CD4-positive, alpha-beta T cell (primary cell): ENCODE measurements at regions not wholly inside any gene's neighbourhood (a gene's known extent, or its start where the extent isn't known, plus 50 kb on each side); places are given as distances from the start of the nearest gene placed in this dataset.

Source experiments
- ATAC-seq: fragments of 200-7000 bp; cut with Tn5 transposase; one replicate; pipeline ENCODE4 v1.10.0; 2022; ENCODE audit warnings: mild to moderate bottlenecking; ENCODE audit not compliant: poor library complexity
- CTCF ChIA-PET: fragments of 350-600 bp; sonication (Branson Sonifier 250); formaldehyde crosslinking; loops from one replicate; lab custom pipeline; 2021; ENCODE audit warnings: antibody characterized with exemption, inconsistent platforms; lab: Charles Lee
- POLR2A ChIA-PET: fragments of 350-600 bp; sonication (Branson Sonifier 250); formaldehyde crosslinking; loops from one replicate; lab custom pipeline; 2021; ENCODE audit warnings: antibody characterized with exemption, inconsistent platforms; lab: Charles Lee
- DNase-seq, 14 experiments: peaks; one replicate each; pipeline ENCODE4 v3.0.0-alpha.2; 2013 to 2020; ENCODE audit warnings: mixed read lengths in 2 of 14
- H3K27ac ChIP-seq, 2 donors: one replicate each; pipeline versions ENCODE4 v1.5.1 to v1.7.0; 2013; ENCODE audit warnings: low read length in 2 of 2, low read depth in 1 of 2, mild to moderate bottlenecking in 1 of 2
- H3K27me3 ChIP-seq, 2 experiments: 1 replicate in 1 of 2; 2 replicates in 1 of 2; pipeline versions ENCODE4 v1.6.1 to v1.7.0; 2013; ENCODE audit warnings: low read length in 2 of 2, control low read depth in 1 of 2, mild to moderate bottlenecking in 1 of 2, moderate library complexity in 1 of 2; ENCODE audit not compliant: insufficient read depth in 2 of 2, control insufficient read depth in 1 of 2
- H3K36me3 ChIP-seq: one replicate; pipeline ENCODE4 v1.6.1; 2013; ENCODE audit warnings: low read length, control low read depth; ENCODE audit not compliant: insufficient read depth
- H3K4me1 ChIP-seq: one replicate; pipeline ENCODE4 v1.6.1; 2013; ENCODE audit warnings: low read length, control low read depth; ENCODE audit not compliant: insufficient read depth
- H3K4me3 ChIP-seq: one replicate; pipeline ENCODE4 v1.5.1; 2013; ENCODE audit warnings: mild to moderate bottlenecking, low read length, moderate library complexity
- H3K9me3 ChIP-seq, 2 experiments: 1 replicate in 1 of 2; 2 replicates in 1 of 2; pipeline versions ENCODE4 v1.6.1 to v1.7.0; 2013; ENCODE audit warnings: low read length in 2 of 2, mild to moderate bottlenecking in 2 of 2, control low read depth in 1 of 2, moderate library complexity in 1 of 2; ENCODE audit not compliant: control insufficient read depth in 1 of 2, insufficient read depth in 1 of 2
- H3K27ac Mint-ChIP-seq: one replicate; pipeline ENCODE4 v1.8.0; 2020; ENCODE audit warnings: mixed read lengths
- H3K27me3 Mint-ChIP-seq: one replicate; pipeline ENCODE4 v1.8.0; 2021; ENCODE audit warnings: mixed read lengths
- H3K36me3 Mint-ChIP-seq: one replicate; pipeline ENCODE4 v1.8.0; 2021; ENCODE audit warnings: low read depth, mixed read lengths
- H3K4me1 Mint-ChIP-seq: one replicate; pipeline ENCODE4 v1.8.0; 2021; ENCODE audit warnings: low read depth, mixed read lengths
- H3K4me3 Mint-ChIP-seq: one replicate; pipeline ENCODE4 v1.8.0; 2020; ENCODE audit warnings: mild to moderate bottlenecking, mixed read lengths
- H3K9me3 Mint-ChIP-seq: one replicate; pipeline ENCODE4 v1.8.0; 2020; ENCODE audit warnings: mixed read lengths
- intact Hi-C, 2 experiments: fragments of 100-400 bp; cut with DNase I in 1 of 2; cut with micrococcal nuclease in 1 of 2; formaldehyde crosslinking; loops; one replicate each; pipeline versions ENCODE4 v1.15.1 to v1.9.0; 2023 to 2025; cut with DNase I, micrococcal nuclease
- TF ChIP-seq, protein P1 (sequence below): fragments of 200-600 bp; IDR thresholded peaks from one replicate; pipeline ENCODE4 v1.8.0; 2022; ENCODE audit warnings: antibody characterized with exemption, mild to moderate bottlenecking

DNA sequence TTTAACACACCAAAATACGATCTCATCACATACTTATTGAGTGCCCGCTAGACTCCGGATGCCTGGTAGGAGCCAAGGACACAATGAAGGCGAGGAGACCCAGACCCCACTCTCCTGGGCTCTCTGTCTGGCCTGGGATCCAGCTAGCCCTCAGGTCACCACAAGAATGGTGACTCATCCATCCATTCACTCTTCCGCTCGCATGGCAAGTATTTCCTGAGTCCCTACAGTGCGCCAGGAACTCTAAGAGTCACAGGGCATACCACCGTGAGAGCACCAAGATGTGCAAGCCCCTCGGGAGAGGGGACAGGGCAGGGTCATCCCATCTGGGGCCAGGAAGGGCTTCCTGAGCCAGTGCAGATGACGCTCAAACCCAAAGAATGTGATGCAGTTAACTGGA, 101.6 kb upstream of the PRR20G start:
- ChIA-PET POLR2A (no interaction called here), CTCF (no interaction called here)
- H3K4me3 ChIP-seq = no peak overlapping the region

GRCh38 chr3:127388427-127388826, 100.6 kb upstream of the PRR20G start:
- POLR2A ChIA-PET = no interaction called here
- TF ChIP-seq, protein P1, sequence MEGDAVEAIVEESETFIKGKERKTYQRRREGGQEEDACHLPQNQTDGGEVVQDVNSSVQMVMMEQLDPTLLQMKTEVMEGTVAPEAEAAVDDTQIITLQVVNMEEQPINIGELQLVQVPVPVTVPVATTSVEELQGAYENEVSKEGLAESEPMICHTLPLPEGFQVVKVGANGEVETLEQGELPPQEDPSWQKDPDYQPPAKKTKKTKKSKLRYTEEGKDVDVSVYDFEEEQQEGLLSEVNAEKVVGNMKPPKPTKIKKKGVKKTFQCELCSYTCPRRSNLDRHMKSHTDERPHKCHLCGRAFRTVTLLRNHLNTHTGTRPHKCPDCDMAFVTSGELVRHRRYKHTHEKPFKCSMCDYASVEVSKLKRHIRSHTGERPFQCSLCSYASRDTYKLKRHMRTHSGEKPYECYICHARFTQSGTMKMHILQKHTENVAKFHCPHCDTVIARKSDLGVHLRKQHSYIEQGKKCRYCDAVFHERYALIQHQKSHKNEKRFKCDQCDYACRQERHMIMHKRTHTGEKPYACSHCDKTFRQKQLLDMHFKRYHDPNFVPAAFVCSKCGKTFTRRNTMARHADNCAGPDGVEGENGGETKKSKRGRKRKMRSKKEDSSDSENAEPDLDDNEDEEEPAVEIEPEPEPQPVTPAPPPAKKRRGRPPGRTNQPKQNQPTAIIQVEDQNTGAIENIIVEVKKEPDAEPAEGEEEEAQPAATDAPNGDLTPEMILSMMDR = no peak
- Histone ChIP-seq H3K4me1 (no peaks in the 10 kb centered on the region), H3K27ac (no peak overlapping the region), H3K9me3 (peaks cover 0 to 16% of the 10 kb centered on the region in 2 experiments), H3K36me3 (no peaks in the 10 kb centered on the region), H3K4me3 (no peak overlapping the region), H3K27me3 (peaks cover 0 to 7% of the 10 kb centered on the region in 2 experiments)
- Mint-ChIP-seq H3K4me1 (no peaks in the 10 kb centered on the region), H3K9me3 (no peaks in the 10 kb centered on the region), H3K27ac (no peak overlapping the region), H3K27me3 (peaks cover 20% of the 10 kb centered on the region), H3K4me3 (no peak overlapping the region), H3K36me3 (no peaks in the 10 kb centered on the region)
- intact Hi-C loops = no loop called here
- ATAC-seq (no peak), DNase-seq (no peak)
- CTCF ChIA-PET = no interaction called here

More for the DNA sequence above, 101.6 kb upstream of the PRR20G start:
- H3K4me1 ChIP-seq = no peaks in the 10 kb centered on the region
- Mint-ChIP-seq H3K27me3 (peaks cover 19% of the 10 kb centered on the region), H3K9me3 (no peaks in the 10 kb centered on the region), H3K27ac (no peak overlapping the region), H3K4me1 (no peaks in the 10 kb centered on the region), H3K36me3 (no peaks in the 10 kb centered on the region), H3K4me3 (no peak overlapping the region)
- H3K36me3 ChIP-seq = no peaks in the 10 kb centered on the region
- no peak for ATAC-seq
- intact Hi-C loops = no loop called here
- no peak overlapping the region for H3K27ac ChIP-seq
- peaks cover 0 to 7% of the 10 kb centered on the region in 2 experiments for H3K27me3 ChIP-seq
- TF ChIP-seq, protein P1 = no peak
- peaks cover 0 to 11% of the 10 kb centered on the region in 2 experiments for H3K9me3 ChIP-seq
- DNase-seq = no peak

- H3K36me3 Mint-ChIP-seq = no peaks in the 10 kb centered on the region
- DNase-seq (no peak), ATAC-seq (no peak)
- intact Hi-C loops = no loop called here
- H3K4me1 Mint-ChIP-seq = no peaks in the 10 kb centered on the region
- H3K27ac Mint-ChIP-seq = no peak overlapping the region
- no peak overlapping the region for H3K27ac ChIP-seq
- TF ChIP-seq, protein P1 = no peak
- no peaks in the 10 kb centered on the region for H3K9me3 Mint-ChIP-seq
- no peak overlapping the region for H3K4me3 Mint-ChIP-seq
- ChIA-PET CTCF (no interaction called here), POLR2A (no interaction called here)
- H3K9me3 ChIP-seq = peaks cover 0 to 16% of the 10 kb centered on the region in 2 experiments
- H3K27me3 Mint-ChIP-seq = peaks cover 13% of the 10 kb centered on the region
- H3K4me1 ChIP-seq = no peaks in the 10 kb centered on the region
- no peaks in the 10 kb centered on the region for H3K36me3 ChIP-seq
- no peak overlapping the region for H3K4me3 ChIP-seq
- H3K27me3 ChIP-seq = peaks cover 0 to 7% of the 10 kb centered on the region in 2 experiments
Measured at GRCh38 chr3:127387556-127388153, 99.8 kb upstream of the PRR20G start.
